Muscle of leg (tissue), 3 donors: ENCODE measurements at regions not wholly inside any gene's neighbourhood (a gene's known extent, or its start where the extent isn't known, plus 50 kb on each side); places are given as distances from the start of the nearest gene placed in this dataset.
"Not testable (repeated sequence)": the region's sequence is repeated elsewhere in the genome, so short reads cannot be mapped to it uniquely, and the experiment has no call there.

Experiments
- DNase-seq: peaks from one replicate; pipeline ENCODE4 v3.0.0; 2013
- H3K27ac ChIP-seq: one replicate; pipeline ENCODE4 v1.5.1; 2013; ENCODE audit warnings: mild to moderate bottlenecking, low read length, control low read depth
- H3K27me3 ChIP-seq: one replicate; pipeline ENCODE4 v1.6.1; 2013; ENCODE audit warnings: low read length; ENCODE audit not compliant: control insufficient read depth, insufficient read depth
- H3K36me3 ChIP-seq: one replicate; pipeline ENCODE4 v1.6.1; 2013; ENCODE audit warnings: low read length; ENCODE audit not compliant: control insufficient read depth, insufficient read depth
- H3K4me1 ChIP-seq: one replicate; pipeline ENCODE4 v1.6.1; 2013; ENCODE audit warnings: low read length; ENCODE audit not compliant: control insufficient read depth, insufficient read depth
- H3K4me3 ChIP-seq: one replicate; pipeline ENCODE4 v1.5.1; 2013; ENCODE audit warnings: low read length, control low read depth
- H3K9me3 ChIP-seq: replicated peaks from 2 replicates; pipeline ENCODE4 v1.6.1; 2013; ENCODE audit warnings: low read depth, low read length; ENCODE audit not compliant: control insufficient read depth
- WGBS: methylation state at CpG from one replicate; pipeline ENCODE4 v1.1.5; 2013; ENCODE audit warnings: missing lambda C conversion rate; ENCODE audit not compliant: insufficient coverage; 5-methylcytosine and 5-hydroxymethylcytosine counted together

- Histone ChIP-seq H3K4me1 (no peaks in the 10 kb centered on the region), H3K36me3 (no peaks in the 10 kb centered on the region), H3K9me3 (no peaks in the 10 kb centered on the region), H3K27me3 (no peaks in the 10 kb centered on the region), H3K4me3 (no peak overlapping the region), H3K27ac (no peak overlapping the region)
- no peak for DNase-seq
- WGBS = no CpG with 5 or more reads among the region's 4 CpGs
These were observed 197.9 kb upstream of the LRRTM4 start for GRCh38 chr2:77720115-77720514.

DNA sequence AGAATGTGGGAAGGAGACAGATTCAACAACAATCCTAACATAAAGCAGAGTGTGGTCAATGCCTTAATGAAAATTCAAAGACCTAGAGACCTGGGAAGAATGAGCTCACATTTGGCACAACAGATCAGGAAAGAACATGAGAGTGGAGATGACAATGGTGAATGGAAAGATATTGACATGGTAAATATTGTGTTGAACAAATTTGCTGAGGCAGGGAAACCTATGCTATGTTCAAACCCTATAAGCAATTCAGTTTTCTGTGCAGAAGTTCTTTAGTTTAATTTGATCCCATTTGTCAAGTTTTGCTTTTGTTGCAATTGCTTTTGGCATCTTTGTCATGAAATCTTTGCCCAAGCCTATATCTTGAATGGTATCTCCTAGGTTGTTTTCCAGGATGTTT lies 199.4 kb upstream of the LRRTM4 start:
- no peaks in the 10 kb centered on the region for H3K4me1 ChIP-seq
- no peaks in the 10 kb centered on the region for H3K36me3 ChIP-seq
- H3K9me3 ChIP-seq = no peaks in the 10 kb centered on the region
- H3K4me3 ChIP-seq = no peak overlapping the region
- no peak overlapping the region for H3K27ac ChIP-seq
- H3K27me3 ChIP-seq = no peaks in the 10 kb centered on the region
- no peak for DNase-seq

DNA sequence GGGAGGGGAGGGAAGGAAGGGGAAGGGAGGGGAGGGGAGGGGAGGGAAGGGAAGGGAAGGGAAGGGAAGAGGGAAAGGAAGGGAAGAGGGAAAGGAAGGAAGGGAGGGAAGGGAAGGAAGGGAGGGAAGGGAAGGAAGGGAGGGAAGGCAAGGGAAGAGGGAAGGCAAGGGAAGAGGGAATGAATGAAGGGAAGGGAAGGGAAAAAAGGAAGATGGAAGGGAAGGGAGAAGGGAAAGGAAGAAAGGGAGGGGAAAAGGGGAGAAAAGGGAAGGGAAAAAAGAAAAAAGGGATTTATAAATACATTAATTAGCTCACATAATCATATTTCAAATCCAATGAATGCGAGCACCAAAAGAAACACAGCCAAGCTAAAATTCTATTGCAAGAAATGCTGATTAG lies 202.9 kb upstream of the LRRTM4 start:
- no peaks in the 10 kb centered on the region for H3K27me3 ChIP-seq
- no peaks in the 10 kb centered on the region for H3K9me3 ChIP-seq
- no peak for DNase-seq
- H3K4me1 ChIP-seq = no peaks in the 10 kb centered on the region
- no CpG with 5 or more reads among the region's 1 CpG for WGBS
- H3K27ac ChIP-seq = no peak overlapping the region
- no peak overlapping the region for H3K4me3 ChIP-seq
- H3K36me3 ChIP-seq = no peaks in the 10 kb centered on the region

GRCh38 chr2:77734662-77735340 lies 212.6 kb upstream of the LRRTM4 start:
- not testable (repeated sequence) for DNase-seq, H3K36me3 ChIP-seq, H3K27ac ChIP-seq, H3K4me3 ChIP-seq, H3K27me3 ChIP-seq, H3K4me1 ChIP-seq, H3K9me3 ChIP-seq
- WGBS = 97% methylated on average over 23 of the region's 39 CpGs

DNA sequence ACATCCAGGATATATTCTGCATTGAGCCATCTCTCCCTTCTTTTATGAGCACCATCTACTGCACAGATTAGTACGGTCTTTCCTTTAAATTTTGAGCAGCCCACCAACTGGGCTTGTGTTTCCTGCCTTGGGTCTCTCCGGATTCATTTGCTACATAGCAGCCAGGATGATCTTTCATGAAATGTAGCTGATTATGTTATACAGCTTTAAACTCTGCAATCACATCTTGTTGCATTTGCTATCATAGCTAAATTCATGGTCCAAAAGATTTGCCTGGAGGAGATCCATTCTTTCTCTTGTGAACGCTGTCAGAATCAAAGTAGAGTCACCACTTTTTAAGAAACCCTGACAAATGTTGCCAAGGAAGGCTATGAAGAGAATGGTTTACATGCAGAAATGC lies 215.1 kb upstream of the LRRTM4 start:
- WGBS = no CpG with 5 or more reads among the region's 3 CpGs
- DNase-seq = no peak
- H3K36me3 ChIP-seq = no peaks in the 10 kb centered on the region
- H3K9me3 ChIP-seq = no peaks in the 10 kb centered on the region
- H3K4me1 ChIP-seq = no peaks in the 10 kb centered on the region
- H3K27ac ChIP-seq = no peak overlapping the region
- H3K27me3 ChIP-seq = no peaks in the 10 kb centered on the region
- H3K4me3 ChIP-seq = no peak overlapping the region

- H3K4me3 ChIP-seq = no peak overlapping the region
- no peak for DNase-seq
- H3K4me1 ChIP-seq = no peaks in the 10 kb centered on the region
- H3K27ac ChIP-seq = no peak overlapping the region
- no peaks in the 10 kb centered on the region for H3K36me3 ChIP-seq
- no CpG with 5 or more reads among the region's 2 CpGs for WGBS
- no peaks in the 10 kb centered on the region for H3K27me3 ChIP-seq
- H3K9me3 ChIP-seq = no peaks in the 10 kb centered on the region
These were observed 224.6 kb upstream of the LRRTM4 start for GRCh38 chr2:77746780-77747179.

- not testable (repeated sequence) for DNase-seq, H3K27me3 ChIP-seq, H3K4me3 ChIP-seq, H3K4me1 ChIP-seq, H3K9me3 ChIP-seq, H3K36me3 ChIP-seq, H3K27ac ChIP-seq
- WGBS = 77% methylated on average over 16 of the region's 30 CpGs
These were observed 231.7 kb upstream of the LRRTM4 start for GRCh38 chr2:77753710-77754345.

- 81% methylated on average over 8 of the region's 8 CpGs for WGBS
These were observed 245.4 kb upstream of the LRRTM4 start for GRCh38 chr2:77767388-77768076.

GRCh38 chr2:77768508-77768907 lies 246.3 kb upstream of the LRRTM4 start:
- DNase-seq = no peak
- Histone ChIP-seq H3K9me3 (no peaks in the 10 kb centered on the region), H3K27ac (no peak overlapping the region), H3K27me3 (no peaks in the 10 kb centered on the region), H3K4me1 (no peaks in the 10 kb centered on the region), H3K4me3 (no peak overlapping the region), H3K36me3 (no peaks in the 10 kb centered on the region)
- no CpG with 5 or more reads among the region's 3 CpGs for WGBS

More at GRCh38 chr2:77767388-77768076, 245.4 kb upstream of the LRRTM4 start:
- Histone ChIP-seq H3K36me3 (no peaks in the 10 kb centered on the region), H3K27ac (no peak overlapping the region), H3K4me3 (no peak overlapping the region), H3K9me3 (no peaks in the 10 kb centered on the region), H3K4me1 (no peaks in the 10 kb centered on the region), H3K27me3 (no peaks in the 10 kb centered on the region)
- DNase-seq = no peak

DNA sequence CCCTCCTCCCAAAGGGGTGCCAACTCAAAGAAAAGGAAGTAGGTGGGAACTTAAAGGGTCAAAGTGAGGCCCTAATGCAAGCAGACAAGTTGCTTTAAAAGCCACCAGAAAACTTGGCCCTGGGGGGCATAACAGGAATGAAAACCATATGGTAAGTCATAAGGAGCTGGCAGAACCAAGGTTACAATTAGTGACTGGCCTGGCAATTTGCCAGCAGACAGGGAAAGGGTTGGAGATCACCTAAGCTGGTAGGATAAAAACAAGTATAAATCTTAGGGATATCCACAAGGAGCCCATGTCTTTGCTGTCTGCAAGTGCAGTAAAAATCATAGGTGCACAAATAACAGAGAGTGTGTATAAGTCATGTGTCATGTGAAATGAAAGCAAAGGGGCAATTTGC lies 256.7 kb upstream of the LRRTM4 start:
- Histone ChIP-seq H3K27ac (no peak overlapping the region), H3K4me1 (no peaks in the 10 kb centered on the region), H3K9me3 (no peaks in the 10 kb centered on the region), H3K27me3 (no peaks in the 10 kb centered on the region), H3K4me3 (no peak overlapping the region), H3K36me3 (no peaks in the 10 kb centered on the region)
- DNase-seq = no peak
